ENCODE measurements at regions not wholly inside any gene's neighbourhood (a gene's known extent, or its start where the extent isn't known, plus 50 kb on each side); places are given as distances from the start of the nearest gene placed in this dataset.

DNA sequence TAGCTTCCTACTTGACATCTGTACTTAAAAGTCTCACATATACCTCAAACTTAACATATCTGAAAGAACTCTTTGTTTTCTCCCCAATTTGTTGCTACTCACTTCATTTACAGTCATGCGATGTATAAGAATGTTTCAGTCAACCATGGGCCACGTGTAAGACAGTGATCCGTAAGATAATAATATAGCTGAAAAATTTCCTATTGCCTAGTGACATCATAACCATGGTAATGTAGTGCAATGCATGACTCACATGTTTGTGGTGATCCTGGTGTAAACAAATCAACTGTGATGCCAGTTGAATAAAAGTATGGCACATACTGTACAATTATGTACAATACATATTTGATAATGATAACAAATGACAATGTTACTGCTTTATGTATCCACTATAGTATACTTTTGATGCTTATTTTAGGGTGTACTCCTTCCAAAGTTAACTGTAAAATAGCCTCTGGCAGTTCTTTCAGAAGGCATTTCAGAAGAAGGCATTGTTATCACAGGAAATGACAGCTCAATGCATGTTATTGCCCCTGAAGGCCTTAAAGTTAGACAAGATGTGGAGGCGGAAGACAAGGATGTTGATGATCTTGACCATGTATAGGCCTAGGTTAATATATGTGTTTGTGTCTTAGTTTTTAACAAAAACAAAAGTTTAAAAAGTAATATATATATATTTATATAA lies 579.0 kb downstream of the EPHA7 start:
- TF ChIP-seq CREM (IDR thresholded peaks at IDR 0.05; ENCODE audit: low read depth) (no peak), ASH2L (IDR thresholded peaks at IDR 0.05; ENCODE audit: borderline replicate concordance, low read depth) (no peak), HDAC6 (IDR thresholded peaks at IDR 0.05; ENCODE audit: unreplicated experiment) (no peak), BRCA1 (IDR thresholded peaks at IDR 0.05; ENCODE audit: low read depth, low read length) (no peak), SIN3A (IDR thresholded peaks at IDR 0.05; ENCODE audit: low read depth, low read length) (no peak), PML (IDR thresholded peaks at IDR 0.05; ENCODE audit: low read length) (no peak), ZNF274 (IDR thresholded peaks at IDR 0.05; ENCODE audit: insufficient read depth, insufficient read length) (no peak), STAT3 (IDR thresholded peaks at IDR 0.05; ENCODE audit: low read depth, low read length) (no peak)
- TF ChIP-seq, protein P1, sequence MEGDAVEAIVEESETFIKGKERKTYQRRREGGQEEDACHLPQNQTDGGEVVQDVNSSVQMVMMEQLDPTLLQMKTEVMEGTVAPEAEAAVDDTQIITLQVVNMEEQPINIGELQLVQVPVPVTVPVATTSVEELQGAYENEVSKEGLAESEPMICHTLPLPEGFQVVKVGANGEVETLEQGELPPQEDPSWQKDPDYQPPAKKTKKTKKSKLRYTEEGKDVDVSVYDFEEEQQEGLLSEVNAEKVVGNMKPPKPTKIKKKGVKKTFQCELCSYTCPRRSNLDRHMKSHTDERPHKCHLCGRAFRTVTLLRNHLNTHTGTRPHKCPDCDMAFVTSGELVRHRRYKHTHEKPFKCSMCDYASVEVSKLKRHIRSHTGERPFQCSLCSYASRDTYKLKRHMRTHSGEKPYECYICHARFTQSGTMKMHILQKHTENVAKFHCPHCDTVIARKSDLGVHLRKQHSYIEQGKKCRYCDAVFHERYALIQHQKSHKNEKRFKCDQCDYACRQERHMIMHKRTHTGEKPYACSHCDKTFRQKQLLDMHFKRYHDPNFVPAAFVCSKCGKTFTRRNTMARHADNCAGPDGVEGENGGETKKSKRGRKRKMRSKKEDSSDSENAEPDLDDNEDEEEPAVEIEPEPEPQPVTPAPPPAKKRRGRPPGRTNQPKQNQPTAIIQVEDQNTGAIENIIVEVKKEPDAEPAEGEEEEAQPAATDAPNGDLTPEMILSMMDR (IDR thresholded peaks at IDR 0.05 in 2 of 3, conservative IDR thresholded peaks at IDR 0.05 in 1 of 3; ENCODE audit: control insufficient read depth in 2 of 3, extremely low read depth in 1 of 3, insufficient read depth in 1 of 3, low read depth in 3 of 3, low read length in 3 of 3) = no peak
- TF ChIP-seq, protein P2, sequence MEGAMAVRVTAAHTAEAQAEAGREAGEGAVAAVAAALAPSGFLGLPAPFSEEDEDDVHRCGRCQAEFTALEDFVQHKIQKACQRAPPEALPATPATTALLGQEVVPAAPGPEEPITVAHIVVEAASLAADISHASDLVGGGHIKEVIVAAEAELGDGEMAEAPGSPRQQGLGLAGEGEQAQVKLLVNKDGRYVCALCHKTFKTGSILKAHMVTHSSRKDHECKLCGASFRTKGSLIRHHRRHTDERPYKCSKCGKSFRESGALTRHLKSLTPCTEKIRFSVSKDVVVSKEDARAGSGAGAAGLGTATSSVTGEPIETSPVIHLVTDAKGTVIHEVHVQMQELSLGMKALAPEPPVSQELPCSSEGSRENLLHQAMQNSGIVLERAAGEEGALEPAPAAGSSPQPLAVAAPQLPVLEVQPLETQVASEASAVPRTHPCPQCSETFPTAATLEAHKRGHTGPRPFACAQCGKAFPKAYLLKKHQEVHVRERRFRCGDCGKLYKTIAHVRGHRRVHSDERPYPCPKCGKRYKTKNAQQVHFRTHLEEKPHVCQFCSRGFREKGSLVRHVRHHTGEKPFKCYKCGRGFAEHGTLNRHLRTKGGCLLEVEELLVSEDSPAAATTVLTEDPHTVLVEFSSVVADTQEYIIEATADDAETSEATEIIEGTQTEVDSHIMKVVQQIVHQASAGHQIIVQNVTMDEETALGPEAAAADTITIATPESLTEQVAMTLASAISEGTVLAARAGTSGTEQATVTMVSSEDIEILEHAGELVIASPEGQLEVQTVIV (IDR thresholded peaks at IDR 0.05; ENCODE audit: borderline replicate concordance, partially characterized antibody) = no peak

All from GM12878 (cell line).